RWPE1 (cell line): ENCODE measurements at regions not wholly inside any gene's neighbourhood (a gene's known extent, or its start where the extent isn't known, plus 50 kb on each side); places are given as distances from the start of the nearest gene placed in this dataset.

ENCODE experiments used
- CTCF ChIA-PET: fragments of 350-600 bp; sonication (Branson Sonifier 250); formaldehyde crosslinking; extraction: SDS; loops from one replicate; lab custom pipeline; 2021; lab: Yijun Ruan, JAX
- POLR2A ChIA-PET: fragments of 400-600 bp; formaldehyde crosslinking; extraction: SDS; loops from one replicate; lab custom pipeline; 2020; ENCODE audit warnings: antibody characterized with exemption; ENCODE audit not compliant: low non-redundant PET; lab: Yijun Ruan, JAX
- DNase-seq: peaks from one replicate; pipeline ENCODE4 v3.0.0; 2012; ENCODE audit warnings: low spot score
- H3K27ac ChIP-seq: fragments of 450-650 bp; 2 replicates; pipeline ENCODE4 v1.5.1; 2017
- TF ChIP-seq, protein P1 (sequence below): fragments of 450-650 bp; conservative IDR thresholded peaks from 2 replicates; pipeline ENCODE4 v1.5.1; 2017; ENCODE audit warnings: low read depth, mild to moderate bottlenecking

DNA sequence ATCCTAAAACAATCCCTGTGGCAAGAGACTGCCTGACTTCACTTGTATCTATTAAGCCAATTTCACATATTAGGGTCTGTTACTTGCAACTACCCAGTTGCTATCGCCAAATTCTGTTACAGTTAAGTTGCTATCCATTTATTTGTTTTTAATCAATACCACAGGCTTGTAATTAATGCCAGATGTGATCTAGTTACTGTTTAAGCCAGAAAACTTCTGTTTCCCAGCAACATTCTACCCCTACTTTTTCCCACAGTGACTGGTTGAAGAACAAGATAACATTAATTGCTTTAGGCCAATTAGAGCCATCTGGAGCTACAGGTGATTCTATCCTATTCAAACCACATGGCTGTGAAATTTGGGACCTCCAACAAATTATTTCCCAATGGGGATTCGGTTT, 131.3 kb downstream of the ALOX5 start:
- ChIA-PET POLR2A (no interaction called here), CTCF (no interaction called here)
- DNase-seq: no peak
- TF ChIP-seq, protein P1, sequence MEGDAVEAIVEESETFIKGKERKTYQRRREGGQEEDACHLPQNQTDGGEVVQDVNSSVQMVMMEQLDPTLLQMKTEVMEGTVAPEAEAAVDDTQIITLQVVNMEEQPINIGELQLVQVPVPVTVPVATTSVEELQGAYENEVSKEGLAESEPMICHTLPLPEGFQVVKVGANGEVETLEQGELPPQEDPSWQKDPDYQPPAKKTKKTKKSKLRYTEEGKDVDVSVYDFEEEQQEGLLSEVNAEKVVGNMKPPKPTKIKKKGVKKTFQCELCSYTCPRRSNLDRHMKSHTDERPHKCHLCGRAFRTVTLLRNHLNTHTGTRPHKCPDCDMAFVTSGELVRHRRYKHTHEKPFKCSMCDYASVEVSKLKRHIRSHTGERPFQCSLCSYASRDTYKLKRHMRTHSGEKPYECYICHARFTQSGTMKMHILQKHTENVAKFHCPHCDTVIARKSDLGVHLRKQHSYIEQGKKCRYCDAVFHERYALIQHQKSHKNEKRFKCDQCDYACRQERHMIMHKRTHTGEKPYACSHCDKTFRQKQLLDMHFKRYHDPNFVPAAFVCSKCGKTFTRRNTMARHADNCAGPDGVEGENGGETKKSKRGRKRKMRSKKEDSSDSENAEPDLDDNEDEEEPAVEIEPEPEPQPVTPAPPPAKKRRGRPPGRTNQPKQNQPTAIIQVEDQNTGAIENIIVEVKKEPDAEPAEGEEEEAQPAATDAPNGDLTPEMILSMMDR: no peak
- no peak overlapping the region for H3K27ac ChIP-seq

DNA sequence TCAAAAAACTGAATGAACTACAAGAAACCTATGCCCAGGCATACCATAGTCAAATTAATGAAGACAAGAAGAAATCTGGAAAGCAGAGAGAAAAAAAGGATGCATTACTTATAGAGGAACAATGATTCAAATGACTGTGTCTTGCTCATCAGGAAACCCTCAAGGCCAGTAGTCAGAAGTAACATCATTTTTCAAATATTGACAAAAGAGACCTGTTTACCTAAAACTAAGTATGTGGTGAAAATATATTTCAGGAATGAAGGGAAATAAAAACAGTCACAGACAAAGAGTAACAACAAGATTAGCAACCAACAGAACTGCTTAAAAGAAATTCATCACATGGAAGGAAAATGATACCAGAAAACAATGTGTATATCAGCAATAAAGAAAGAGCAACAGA, 128.4 kb downstream of the ALOX5 start:
- no peak overlapping the region for H3K27ac ChIP-seq
- ChIA-PET CTCF (no interaction called here), POLR2A (no interaction called here)
- DNase-seq: no peak
- TF ChIP-seq, protein P1: no peak

DNA sequence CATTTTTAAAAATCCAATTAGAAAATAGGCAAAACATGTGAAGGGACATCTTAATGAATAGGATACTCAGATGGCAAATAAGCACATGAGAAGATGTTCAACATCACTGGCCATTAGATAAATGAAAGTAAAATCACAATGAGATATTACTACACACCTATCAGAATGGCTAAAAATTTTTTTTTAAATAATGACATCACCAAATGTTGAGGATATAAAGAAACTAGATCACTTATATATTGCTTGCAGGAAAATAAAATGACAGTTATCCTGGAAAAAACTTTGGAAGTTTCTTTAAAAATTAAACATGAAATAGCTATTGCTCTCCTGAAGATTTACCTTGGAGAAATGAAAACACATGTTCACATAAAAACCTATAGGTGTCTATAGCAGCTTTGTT, 127.8 kb downstream of the ALOX5 start:
- CTCF ChIA-PET: no interaction called here
- DNase-seq: no peak
- no peak overlapping the region for H3K27ac ChIP-seq
- POLR2A ChIA-PET: no interaction called here
- TF ChIP-seq, protein P1: no peak

DNA sequence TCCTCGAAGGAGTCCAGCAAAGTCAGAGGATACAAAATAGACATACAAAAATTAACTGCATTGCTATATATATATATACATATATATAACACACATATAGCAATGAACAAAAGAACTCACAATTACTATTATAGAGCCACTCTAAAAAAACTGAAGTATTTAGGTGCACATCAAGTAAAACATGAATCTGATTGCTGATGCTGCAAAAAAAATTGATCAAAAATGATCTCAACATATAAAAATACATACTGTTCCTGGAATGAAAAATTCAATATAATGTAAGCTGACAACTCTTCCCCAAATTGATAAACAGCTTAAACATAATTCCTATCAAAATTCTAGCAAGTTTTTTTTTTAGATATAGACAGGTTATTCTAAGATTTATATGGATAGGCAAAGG, 126.8 kb downstream of the ALOX5 start:
- TF ChIP-seq, protein P1: no peak
- no peak for DNase-seq
- no peak overlapping the region for H3K27ac ChIP-seq
- POLR2A ChIA-PET: no interaction called here
- CTCF ChIA-PET: interaction anchor here (0.6 to 0.7 kb wide), 2 partner anchors 10 to 523 kb away, joined by 3 to 5 read pairs; no protein-coding TSS in a partner anchor

DNA sequence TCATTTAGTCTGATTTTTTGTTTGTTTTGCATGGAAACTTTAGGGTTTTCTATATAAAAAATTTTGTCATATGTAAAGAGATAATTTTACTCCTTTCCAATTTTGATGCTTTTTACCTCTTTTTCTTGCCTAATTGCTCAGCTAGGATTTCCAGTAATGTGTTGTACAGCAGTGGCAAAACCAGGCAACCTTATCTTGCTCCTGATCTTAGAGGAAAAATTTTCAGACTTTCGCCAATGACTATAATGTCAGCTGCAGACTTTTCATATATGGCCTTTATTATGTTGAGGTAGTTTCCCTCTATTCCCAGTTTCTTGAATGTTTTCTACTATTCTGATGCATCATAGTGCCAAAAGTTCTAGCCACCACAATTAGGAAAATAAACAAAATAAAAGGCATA, 126.3 kb downstream of the ALOX5 start:
- POLR2A ChIA-PET: no interaction called here
- CTCF ChIA-PET: interaction anchor here (0.6 to 0.7 kb wide), 2 partner anchors 10 to 522 kb away, joined by 3 to 5 read pairs; no protein-coding TSS in a partner anchor
- TF ChIP-seq, protein P1: no peak
- no peak for DNase-seq
- H3K27ac ChIP-seq: no peak overlapping the region

DNA sequence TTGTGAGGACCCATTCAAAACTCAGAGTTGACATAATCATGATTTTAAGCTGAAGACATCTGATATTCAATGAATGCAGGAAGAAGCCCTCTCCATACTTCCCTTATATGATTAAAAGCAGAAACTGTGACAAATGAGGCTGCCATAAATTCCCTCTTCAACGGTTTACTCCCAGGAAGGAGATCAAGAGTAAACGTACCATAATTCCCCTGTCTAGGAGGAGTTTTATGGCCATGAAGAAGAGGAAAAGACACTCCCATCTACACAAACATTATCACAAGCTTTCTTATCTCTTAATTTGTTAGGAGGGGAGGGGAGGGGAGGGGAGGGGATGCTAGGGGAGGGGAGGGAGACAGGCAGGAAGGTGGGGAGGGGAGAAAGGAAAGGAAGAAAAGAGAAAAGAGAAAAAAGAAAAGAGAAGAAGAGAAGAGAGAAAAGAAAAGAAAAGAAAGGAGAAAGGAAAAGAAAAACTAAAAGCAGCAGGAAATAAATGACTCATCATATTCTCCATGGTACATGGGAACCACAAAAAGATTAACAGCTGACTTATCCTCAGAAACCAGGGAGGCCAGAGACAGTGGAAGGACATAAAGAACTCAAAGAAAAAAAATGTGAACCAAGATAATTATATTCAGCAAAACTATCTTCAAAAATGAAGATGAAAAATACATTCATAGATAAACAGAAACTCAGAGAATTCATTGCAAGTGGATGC, 121.6 kb downstream of the ALOX5 start:
- no peak for DNase-seq
- TF ChIP-seq, protein P1: no peak
- H3K27ac ChIP-seq: no peak overlapping the region
- CTCF ChIA-PET: interaction anchor here (0.7 to 0.8 kb wide), 2 partner anchors 26 to 774 kb away, joined by 3 to 6 read pairs; no protein-coding TSS in a partner anchor
- POLR2A ChIA-PET: no interaction called here
